Fibroblast of lung (primary cell): ENCODE measurements at regions not wholly inside any gene's neighbourhood (a gene's known extent, or its start where the extent isn't known, plus 50 kb on each side); places are given as distances from the start of the nearest gene placed in this dataset.
A peak's percentile ranks its signal among the peaks of the same experiment; 100 is the strongest.

Source experiments
- DNase-seq, 2 donors: peaks; one replicate each; pipeline versions ENCODE4 v3.0.0 to v3.0.0-alpha.2; 2010; ENCODE audit warnings: low read depth in 2 of 2
- H2AFZ ChIP-seq: 2 replicates; pipeline ENCODE4 v1.5.1; 2012; ENCODE audit warnings: low read length, control low read depth, inconsistent platforms
- H3K27ac ChIP-seq: 2 replicates; pipeline ENCODE4 v1.5.1; 2011; ENCODE audit warnings: low read length, control low read depth; ENCODE audit not compliant: insufficient read depth
- H3K27me3 ChIP-seq: 2 replicates; pipeline ENCODE4 v1.5.1; 2011; ENCODE audit warnings: mild to moderate bottlenecking, low read length; ENCODE audit not compliant: control insufficient read depth, insufficient read depth
- H3K36me3 ChIP-seq: 2 replicates; pipeline ENCODE4 v1.5.1; 2011; ENCODE audit warnings: low read length; ENCODE audit not compliant: control insufficient read depth, insufficient read depth
- H3K4me1 ChIP-seq: 2 replicates; pipeline ENCODE4 v1.5.1; 2011; ENCODE audit warnings: low read length; ENCODE audit not compliant: control insufficient read depth, insufficient read depth; ENCODE audit errors: extremely low read depth
- H3K4me2 ChIP-seq: 2 replicates; pipeline ENCODE4 v1.5.1; 2011; ENCODE audit warnings: low read length, control low read depth; ENCODE audit not compliant: insufficient read depth; ENCODE audit errors: extremely low read depth
- H3K4me3 ChIP-seq, 4 experiments: fragments of 200-600 bp in 1 of 4; sonication (generic) in 1 of 4; replicated peaks in 1 of 4; 2 replicates each; pipeline ENCODE4 v1.5.1; 2011 to 2016; ENCODE audit warnings: low read length in 4 of 4, low read depth in 3 of 4, mild to moderate bottlenecking in 3 of 4, control low read depth in 2 of 4, inconsistent platforms in 1 of 4, mixed read lengths in 1 of 4; ENCODE audit not compliant: insufficient read depth in 1 of 4; ENCODE audit errors: control extremely low read depth in 1 of 4
- H3K79me2 ChIP-seq: 2 replicates; pipeline ENCODE4 v1.5.1; 2012; ENCODE audit warnings: mild to moderate bottlenecking, low read length, inconsistent platforms; ENCODE audit not compliant: control insufficient read depth, insufficient read depth
- H3K9ac ChIP-seq: 2 replicates; pipeline ENCODE4 v1.5.1; 2011; ENCODE audit warnings: mild to moderate bottlenecking, low read length, control low read depth; ENCODE audit not compliant: insufficient read depth
- H3K9me3 ChIP-seq: 2 replicates; pipeline ENCODE4 v1.5.1; 2012; ENCODE audit warnings: low read depth, low read length; ENCODE audit not compliant: control insufficient read depth, insufficient read depth
- H4K20me1 ChIP-seq: 2 replicates; pipeline ENCODE4 v1.5.1; 2011; ENCODE audit warnings: low read length; ENCODE audit not compliant: control insufficient read depth, insufficient read depth; ENCODE audit errors: extremely low read depth
- CTCF ChIP-seq, 2 donors: IDR thresholded peaks in 1 of 2; conservative IDR thresholded peaks in 1 of 2; 1 replicate in 1 of 2; 2 replicates in 1 of 2; pipeline ENCODE4 v1.5.1; 2011 to 2012; ENCODE audit warnings: low read length in 2 of 2, control low read depth in 1 of 2, inconsistent platforms in 1 of 2, low read depth in 1 of 2, mild to moderate bottlenecking in 1 of 2
- EZH2 ChIP-seq: IDR thresholded peaks from 2 replicates; pipeline ENCODE4 v1.5.1; 2012; ENCODE audit warnings: low read length, control low read depth, mild to moderate bottlenecking; ENCODE audit errors: missing control alignments

GRCh38 chr11:111063726-111064517 lies 181.6 kb upstream of the POU2AF2 start:
- Histone ChIP-seq H3K36me3 (no peaks in the 10 kb centered on the region), H3K27me3 (no peaks in the 10 kb centered on the region), H3K27ac (no peak overlapping the region), H3K4me3 (no peak overlapping the region), H3K9ac (no peak overlapping the region), H3K4me2 (peak overlapping the region; percentile 42), H2AFZ (no peak overlapping the region), H3K4me1 (peaks cover 3% of the 10 kb centered on the region), H3K9me3 (no peaks in the 10 kb centered on the region), H4K20me1 (no peaks in the 10 kb centered on the region), H3K79me2 (no peaks in the 10 kb centered on the region)
- TF ChIP-seq EZH2 (no peak), CTCF (conservative IDR thresholded peaks at IDR 0.05 in 1 of 2, IDR thresholded peaks at IDR 0.05 in 1 of 2; ENCODE audit: low read depth in 1 of 2, low read length in 2 of 2) (no peak)
- peak; percentile 84 to 90 for DNase-seq

GRCh38 chr11:111062420-111062819 lies 183.1 kb upstream of the POU2AF2 start:
- Histone ChIP-seq H3K36me3 (no peaks in the 10 kb centered on the region), H4K20me1 (no peaks in the 10 kb centered on the region), H3K79me2 (no peaks in the 10 kb centered on the region), H3K4me2 (no peak overlapping the region), H3K9ac (no peak overlapping the region), H3K4me3 (no peak overlapping the region), H2AFZ (no peak overlapping the region), H3K27me3 (no peaks in the 10 kb centered on the region), H3K9me3 (no peaks in the 10 kb centered on the region), H3K27ac (no peak overlapping the region), H3K4me1 (peaks cover 3% of the 10 kb centered on the region)
- no peak for DNase-seq
- TF ChIP-seq EZH2 = no peak
- no peak for TF ChIP-seq CTCF (conservative IDR thresholded peaks at IDR 0.05 in 1 of 2, IDR thresholded peaks at IDR 0.05 in 1 of 2; ENCODE audit: low read depth in 1 of 2, low read length in 2 of 2)

GRCh38 chr11:111059726-111060125 lies 185.8 kb upstream of the POU2AF2 start:
- TF ChIP-seq EZH2 (no peak), CTCF (conservative IDR thresholded peaks at IDR 0.05 in 1 of 2, IDR thresholded peaks at IDR 0.05 in 1 of 2; ENCODE audit: low read depth in 1 of 2, low read length in 2 of 2) (no peak)
- no peak overlapping the region for H3K27ac ChIP-seq
- H3K79me2 ChIP-seq = no peaks in the 10 kb centered on the region
- H3K4me3 ChIP-seq = no peak overlapping the region
- no peak overlapping the region for H3K9ac ChIP-seq
- peak in 1 of 2 donors; percentile 45 for DNase-seq
- no peaks in the 10 kb centered on the region for H3K36me3 ChIP-seq
- H4K20me1 ChIP-seq = no peaks in the 10 kb centered on the region
- no peak overlapping the region for H3K4me2 ChIP-seq
- no peaks in the 10 kb centered on the region for H3K9me3 ChIP-seq
- peaks cover 3% of the 10 kb centered on the region for H3K4me1 ChIP-seq
- H2AFZ ChIP-seq = no peak overlapping the region
- H3K27me3 ChIP-seq = no peaks in the 10 kb centered on the region
